ENCODE measurements at regions not wholly inside any gene's neighbourhood (a gene's known extent, or its start where the extent isn't known, plus 50 kb on each side); places are given as distances from the start of the nearest gene placed in this dataset.

DNA sequence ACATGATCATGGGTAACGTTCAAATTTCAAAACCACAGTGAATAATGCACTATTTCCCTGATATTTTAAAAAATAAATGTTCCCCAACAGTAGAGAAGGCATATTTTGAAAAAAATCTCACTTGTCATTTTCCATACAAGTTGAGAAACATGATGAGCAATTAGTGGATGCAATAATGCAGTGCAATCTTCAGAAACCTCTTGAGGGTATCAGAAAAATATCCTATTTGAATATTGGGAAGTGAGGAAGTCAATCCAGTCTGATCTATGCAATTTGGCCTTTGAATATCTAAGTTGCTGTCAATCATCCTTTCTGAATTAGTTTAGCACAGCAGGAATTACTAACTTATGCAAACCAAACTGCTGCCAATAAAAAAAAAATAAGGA lies 776.8 kb downstream of the PCDH18 start:
- TF ChIP-seq RUNX3 (IDR thresholded peaks at IDR 0.05; ENCODE audit: low read length) (no peak), ZBED1 (IDR thresholded peaks at IDR 0.05; ENCODE audit: borderline replicate concordance) (no peak)
- TF ChIP-seq, protein P1, sequence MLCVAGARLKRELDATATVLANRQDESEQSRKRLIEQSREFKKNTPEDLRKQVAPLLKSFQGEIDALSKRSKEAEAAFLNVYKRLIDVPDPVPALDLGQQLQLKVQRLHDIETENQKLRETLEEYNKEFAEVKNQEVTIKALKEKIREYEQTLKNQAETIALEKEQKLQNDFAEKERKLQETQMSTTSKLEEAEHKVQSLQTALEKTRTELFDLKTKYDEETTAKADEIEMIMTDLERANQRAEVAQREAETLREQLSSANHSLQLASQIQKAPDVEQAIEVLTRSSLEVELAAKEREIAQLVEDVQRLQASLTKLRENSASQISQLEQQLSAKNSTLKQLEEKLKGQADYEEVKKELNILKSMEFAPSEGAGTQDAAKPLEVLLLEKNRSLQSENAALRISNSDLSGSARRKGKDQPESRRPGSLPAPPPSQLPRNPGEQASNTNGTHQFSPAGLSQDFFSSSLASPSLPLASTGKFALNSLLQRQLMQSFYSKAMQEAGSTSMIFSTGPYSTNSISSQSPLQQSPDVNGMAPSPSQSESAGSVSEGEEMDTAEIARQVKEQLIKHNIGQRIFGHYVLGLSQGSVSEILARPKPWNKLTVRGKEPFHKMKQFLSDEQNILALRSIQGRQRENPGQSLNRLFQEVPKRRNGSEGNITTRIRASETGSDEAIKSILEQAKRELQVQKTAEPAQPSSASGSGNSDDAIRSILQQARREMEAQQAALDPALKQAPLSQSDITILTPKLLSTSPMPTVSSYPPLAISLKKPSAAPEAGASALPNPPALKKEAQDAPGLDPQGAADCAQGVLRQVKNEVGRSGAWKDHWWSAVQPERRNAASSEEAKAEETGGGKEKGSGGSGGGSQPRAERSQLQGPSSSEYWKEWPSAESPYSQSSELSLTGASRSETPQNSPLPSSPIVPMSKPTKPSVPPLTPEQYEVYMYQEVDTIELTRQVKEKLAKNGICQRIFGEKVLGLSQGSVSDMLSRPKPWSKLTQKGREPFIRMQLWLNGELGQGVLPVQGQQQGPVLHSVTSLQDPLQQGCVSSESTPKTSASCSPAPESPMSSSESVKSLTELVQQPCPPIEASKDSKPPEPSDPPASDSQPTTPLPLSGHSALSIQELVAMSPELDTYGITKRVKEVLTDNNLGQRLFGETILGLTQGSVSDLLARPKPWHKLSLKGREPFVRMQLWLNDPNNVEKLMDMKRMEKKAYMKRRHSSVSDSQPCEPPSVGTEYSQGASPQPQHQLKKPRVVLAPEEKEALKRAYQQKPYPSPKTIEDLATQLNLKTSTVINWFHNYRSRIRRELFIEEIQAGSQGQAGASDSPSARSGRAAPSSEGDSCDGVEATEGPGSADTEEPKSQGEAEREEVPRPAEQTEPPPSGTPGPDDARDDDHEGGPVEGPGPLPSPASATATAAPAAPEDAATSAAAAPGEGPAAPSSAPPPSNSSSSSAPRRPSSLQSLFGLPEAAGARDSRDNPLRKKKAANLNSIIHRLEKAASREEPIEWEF (IDR thresholded peaks at IDR 0.05; ENCODE audit: insufficient replicate concordance, low read depth, low read length), result no peak
- WGBS (ENCODE audit: insufficient coverage, insufficient replicate concordance, low lambda C conversion rate, missing lambda C conversion rate), result 0% methylated on average over 1 of the region's 1 CpG
- Histone ChIP-seq H4K20me1 (ENCODE audit: control insufficient read depth, insufficient read depth) (no peaks in the 10 kb centered on the region), H3K9me3 (replicated peaks; ENCODE audit: control insufficient read depth, insufficient read depth, low read length) (no peaks in the 10 kb centered on the region), H3K4me3 (no peak overlapping the region), H3K4me2 (ENCODE audit: control insufficient read depth, insufficient read depth) (no peak overlapping the region), H3K4me1 (ENCODE audit: control insufficient read depth, insufficient read depth, low read length) (no peaks in the 10 kb centered on the region), H3K27ac (ENCODE audit: control insufficient read depth, insufficient read depth) (no peak overlapping the region), H2AFZ (ENCODE audit: control insufficient read depth, low read depth, low read length) (no peak overlapping the region), H3K9ac (ENCODE audit: control insufficient read depth, insufficient read depth, low read length) (no peak overlapping the region), H3K36me3 (ENCODE audit: control insufficient read depth in 2 of 2, insufficient read depth in 2 of 2, low read length in 1 of 2) (no peaks in the 10 kb centered on the region), H3K27me3 (replicated peaks in 1 of 2; ENCODE audit: control insufficient read depth in 2 of 2, insufficient read depth in 2 of 2, low read length in 1 of 2) (no peaks in the 10 kb centered on the region), H3K79me2 (ENCODE audit: control insufficient read depth, insufficient read depth, low read length) (no peaks in the 10 kb centered on the region)
- intact Hi-C loops (cut with micrococcal nuclease; ENCODE audit: unreplicated experiment) (no loop called here), in situ Hi-C loops (cut with MboI) (no loop called here)
- no TSS peak for BruUV-seq (replicated peaks)
- DNase-seq (ENCODE audit: low read depth, low spot score) (no peak), ATAC-seq (no peak), FAIRE-seq (no peak)
- CTCF ChIA-PET, result no interaction called here
- SMC1A ChIA-PET (ENCODE audit: uncharacterized antibody, unreplicated experiment), result interaction anchor here (1.9 kb wide), 1 partner anchor 14 kb away, joined by 8 read pairs; no protein-coding TSS in a partner anchor
- POLR2A ChIA-PET, result interaction anchor here (0.7 kb wide), 1 partner anchor 23 kb away, joined by 3 read pairs; no protein-coding TSS in a partner anchor
- RAD21 ChIA-PET (ENCODE audit: unreplicated experiment), result interaction anchor here (0.6 to 1.2 kb wide), 2 partner anchors 8 to 39 kb away, joined by 3 to 4 read pairs; no protein-coding TSS in a partner anchor
